Epithelial cell of proximal tubule (primary cell): ENCODE measurements at regions not wholly inside any gene's neighbourhood (a gene's known extent, or its start where the extent isn't known, plus 50 kb on each side); places are given as distances from the start of the nearest gene placed in this dataset.
A peak's percentile ranks its signal among the peaks of the same experiment; 100 is the strongest.

Experiments
- DNase-seq: peaks from one replicate; pipeline ENCODE4 v3.0.0-alpha.2; 2011; ENCODE audit warnings: low read depth
- H3K4me3 ChIP-seq: 2 replicates; pipeline ENCODE4 v1.5.1; 2011; ENCODE audit warnings: low read depth, mild to moderate bottlenecking, low read length
- CTCF ChIP-seq: conservative IDR thresholded peaks from 2 replicates; pipeline ENCODE4 v1.5.1; 2012; ENCODE audit warnings: low read depth, mild to moderate bottlenecking, low read length

DNA sequence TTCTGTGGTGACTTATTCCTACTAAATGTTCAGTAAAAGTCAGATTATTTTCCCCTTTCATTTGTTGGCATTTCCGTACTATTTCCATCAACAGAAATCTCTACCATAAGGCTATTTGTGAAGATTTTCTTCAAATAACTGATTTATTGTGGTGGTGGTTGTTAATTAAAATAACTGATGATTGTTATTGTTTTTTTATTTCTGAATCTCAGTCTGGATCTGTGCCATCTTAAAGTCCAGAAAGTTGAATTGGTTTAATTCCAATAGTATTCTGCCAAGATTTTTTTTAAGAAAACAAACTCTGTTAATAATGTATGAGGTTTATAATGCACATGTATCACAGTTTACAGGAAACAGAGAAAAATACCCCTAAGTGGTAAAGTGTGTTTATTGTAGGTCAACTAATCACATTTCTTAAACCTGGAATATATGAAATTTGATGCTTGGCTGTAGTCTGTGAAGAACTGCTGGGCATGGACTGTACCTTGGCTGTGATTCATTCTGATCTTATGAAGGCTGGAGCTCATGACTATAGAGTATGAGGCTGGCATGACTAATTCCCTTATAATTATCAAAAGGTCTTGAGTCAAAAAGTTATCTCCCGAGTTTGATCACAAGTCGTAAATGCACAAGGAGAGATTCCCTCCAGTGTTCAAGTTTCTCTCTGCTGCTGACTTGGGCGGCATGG, 134.2 kb upstream of the RND3 start:
- peak; percentile 90 for DNase-seq
- no peak for TF ChIP-seq CTCF
- no peak overlapping the region for H3K4me3 ChIP-seq

- DNase-seq, result no peak
- TF ChIP-seq CTCF, result no peak
- no peak overlapping the region for H3K4me3 ChIP-seq
Observed at GRCh38 chr2:150620855-150621254, 133.4 kb upstream of the RND3 start.

DNA sequence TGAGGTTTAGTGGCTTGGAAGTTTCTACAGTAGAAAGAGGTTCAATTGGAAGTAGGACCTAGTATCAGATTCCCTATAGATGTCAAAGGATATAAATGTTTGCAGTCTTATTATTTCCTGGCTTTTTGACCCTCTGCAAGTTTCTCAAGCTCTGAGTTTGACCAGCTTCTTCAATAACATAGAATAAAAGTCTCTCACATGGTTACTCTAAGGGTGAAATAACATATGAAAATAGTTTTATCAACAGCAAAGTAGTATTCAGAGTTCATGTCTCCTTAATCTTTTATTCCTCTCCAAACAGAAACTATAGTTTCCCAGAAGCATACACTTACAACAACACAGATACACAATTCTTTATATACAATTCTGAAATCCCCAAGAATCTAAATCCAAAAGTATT, 132.9 kb upstream of the RND3 start:
- DNase-seq, result no peak
- no peak overlapping the region for H3K4me3 ChIP-seq
- no peak for TF ChIP-seq CTCF

- no peak overlapping the region for H3K4me3 ChIP-seq
- no peak for DNase-seq
- TF ChIP-seq CTCF, result no peak
Observed at GRCh38 chr2:150619607-150620330, 132.3 kb upstream of the RND3 start.

GRCh38 chr2:150618245-150618895, 130.9 kb upstream of the RND3 start:
- no peak for TF ChIP-seq CTCF
- DNase-seq, result no peak
- H3K4me3 ChIP-seq, result no peak overlapping the region

GRCh38 chr2:150617351-150617978, 130.0 kb upstream of the RND3 start:
- no peak for DNase-seq
- TF ChIP-seq CTCF, result no peak
- no peak overlapping the region for H3K4me3 ChIP-seq
